WTC11 (cell line): ENCODE measurements at regions not wholly inside any gene's neighbourhood (a gene's known extent, or its start where the extent isn't known, plus 50 kb on each side); places are given as distances from the start of the nearest gene placed in this dataset.

ENCODE experiments used
- CREM ChIP-seq: sonication (generic); formaldehyde crosslinking; IDR thresholded peaks from 2 replicates; pipeline ENCODE4 v1.8.1; 2022; ENCODE audit warnings: mild to moderate bottlenecking, missing genetic modification reagents, moderate library complexity
- GABPB1 ChIP-seq: sonication (generic); formaldehyde crosslinking; IDR thresholded peaks from 2 replicates; pipeline ENCODE4 v1.8.1; 2023; ENCODE audit warnings: mild to moderate bottlenecking, missing genetic modification reagents
- ZNF121 ChIP-seq: sonication (generic); formaldehyde crosslinking; IDR thresholded peaks from 2 replicates; pipeline ENCODE4 v1.8.0; 2023; ENCODE audit warnings: missing genetic modification reagents
- TF ChIP-seq, protein P1 (sequence below): fragments of 200-600 bp; IDR thresholded peaks from 2 replicates; pipeline ENCODE4 v1.8.0; 2022; ENCODE audit warnings: antibody characterized with exemption
- TF ChIP-seq, protein P2 (sequence below): sonication (generic); formaldehyde crosslinking; IDR thresholded peaks from 2 replicates; pipeline ENCODE4 v1.8.0; 2022; ENCODE audit warnings: mild to moderate bottlenecking, missing genetic modification reagents
- TF ChIP-seq, protein P3 (sequence below): sonication (generic); formaldehyde crosslinking; IDR thresholded peaks from 2 replicates; pipeline ENCODE4 v1.8.1; 2022; ENCODE audit warnings: low read depth, mild to moderate bottlenecking, moderate library complexity, missing genetic modification reagents, borderline replicate concordance
- TF ChIP-seq, protein P4 (sequence below): sonication (generic); formaldehyde crosslinking; conservative IDR thresholded peaks from 2 replicates; pipeline ENCODE4 v1.8.1; 2023; ENCODE audit warnings: mild to moderate bottlenecking, low read depth, missing genetic modification reagents, moderate library complexity
- TF ChIP-seq, protein P5 (sequence below): sonication (generic); formaldehyde crosslinking; IDR thresholded peaks from 2 replicates; pipeline ENCODE4 v1.8.0; 2022; ENCODE audit warnings: mild to moderate bottlenecking, missing genetic modification reagents
- TF ChIP-seq, protein P6 (sequence below): sonication (generic); formaldehyde crosslinking; IDR thresholded peaks from 2 replicates; pipeline ENCODE4 v1.8.0; 2022; ENCODE audit warnings: mild to moderate bottlenecking, missing genetic modification reagents

DNA sequence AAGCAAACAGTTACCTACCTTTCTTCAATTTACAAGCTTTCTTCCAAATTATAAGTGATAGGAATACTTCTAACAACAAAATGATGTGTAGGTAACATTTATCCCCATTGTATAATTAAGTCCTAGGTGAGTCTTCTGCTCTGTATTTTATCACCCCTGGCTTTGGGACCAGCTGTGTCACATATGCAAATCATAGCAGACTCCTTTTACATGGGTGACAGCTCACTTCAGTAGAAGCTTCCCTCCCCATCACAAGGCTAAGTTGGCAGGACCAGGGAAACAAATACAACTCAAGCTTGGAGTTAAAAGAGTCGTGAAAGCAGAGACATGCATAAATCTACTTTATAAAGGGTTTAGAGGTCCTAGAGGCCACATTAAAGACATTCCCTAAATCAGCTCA is 121.1 kb upstream of the RUNX1 start:
- TF ChIP-seq, protein P1, sequence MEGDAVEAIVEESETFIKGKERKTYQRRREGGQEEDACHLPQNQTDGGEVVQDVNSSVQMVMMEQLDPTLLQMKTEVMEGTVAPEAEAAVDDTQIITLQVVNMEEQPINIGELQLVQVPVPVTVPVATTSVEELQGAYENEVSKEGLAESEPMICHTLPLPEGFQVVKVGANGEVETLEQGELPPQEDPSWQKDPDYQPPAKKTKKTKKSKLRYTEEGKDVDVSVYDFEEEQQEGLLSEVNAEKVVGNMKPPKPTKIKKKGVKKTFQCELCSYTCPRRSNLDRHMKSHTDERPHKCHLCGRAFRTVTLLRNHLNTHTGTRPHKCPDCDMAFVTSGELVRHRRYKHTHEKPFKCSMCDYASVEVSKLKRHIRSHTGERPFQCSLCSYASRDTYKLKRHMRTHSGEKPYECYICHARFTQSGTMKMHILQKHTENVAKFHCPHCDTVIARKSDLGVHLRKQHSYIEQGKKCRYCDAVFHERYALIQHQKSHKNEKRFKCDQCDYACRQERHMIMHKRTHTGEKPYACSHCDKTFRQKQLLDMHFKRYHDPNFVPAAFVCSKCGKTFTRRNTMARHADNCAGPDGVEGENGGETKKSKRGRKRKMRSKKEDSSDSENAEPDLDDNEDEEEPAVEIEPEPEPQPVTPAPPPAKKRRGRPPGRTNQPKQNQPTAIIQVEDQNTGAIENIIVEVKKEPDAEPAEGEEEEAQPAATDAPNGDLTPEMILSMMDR, result no peak
- TF ChIP-seq, protein P2, sequence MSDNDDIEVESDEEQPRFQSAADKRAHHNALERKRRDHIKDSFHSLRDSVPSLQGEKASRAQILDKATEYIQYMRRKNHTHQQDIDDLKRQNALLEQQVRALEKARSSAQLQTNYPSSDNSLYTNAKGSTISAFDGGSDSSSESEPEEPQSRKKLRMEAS (CRISPR knock-in tag), result no peak
- TF ChIP-seq GABPB1 (no peak), ZNF121 (CRISPR knock-in tag) (no peak), CREM (CRISPR knock-in tag) (no peak)
- TF ChIP-seq, protein P3, sequence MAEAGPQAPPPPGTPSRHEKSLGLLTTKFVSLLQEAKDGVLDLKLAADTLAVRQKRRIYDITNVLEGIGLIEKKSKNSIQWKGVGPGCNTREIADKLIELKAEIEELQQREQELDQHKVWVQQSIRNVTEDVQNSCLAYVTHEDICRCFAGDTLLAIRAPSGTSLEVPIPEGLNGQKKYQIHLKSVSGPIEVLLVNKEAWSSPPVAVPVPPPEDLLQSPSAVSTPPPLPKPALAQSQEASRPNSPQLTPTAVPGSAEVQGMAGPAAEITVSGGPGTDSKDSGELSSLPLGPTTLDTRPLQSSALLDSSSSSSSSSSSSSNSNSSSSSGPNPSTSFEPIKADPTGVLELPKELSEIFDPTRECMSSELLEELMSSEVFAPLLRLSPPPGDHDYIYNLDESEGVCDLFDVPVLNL (CRISPR knock-in tag), result no peak
- TF ChIP-seq, protein P4, sequence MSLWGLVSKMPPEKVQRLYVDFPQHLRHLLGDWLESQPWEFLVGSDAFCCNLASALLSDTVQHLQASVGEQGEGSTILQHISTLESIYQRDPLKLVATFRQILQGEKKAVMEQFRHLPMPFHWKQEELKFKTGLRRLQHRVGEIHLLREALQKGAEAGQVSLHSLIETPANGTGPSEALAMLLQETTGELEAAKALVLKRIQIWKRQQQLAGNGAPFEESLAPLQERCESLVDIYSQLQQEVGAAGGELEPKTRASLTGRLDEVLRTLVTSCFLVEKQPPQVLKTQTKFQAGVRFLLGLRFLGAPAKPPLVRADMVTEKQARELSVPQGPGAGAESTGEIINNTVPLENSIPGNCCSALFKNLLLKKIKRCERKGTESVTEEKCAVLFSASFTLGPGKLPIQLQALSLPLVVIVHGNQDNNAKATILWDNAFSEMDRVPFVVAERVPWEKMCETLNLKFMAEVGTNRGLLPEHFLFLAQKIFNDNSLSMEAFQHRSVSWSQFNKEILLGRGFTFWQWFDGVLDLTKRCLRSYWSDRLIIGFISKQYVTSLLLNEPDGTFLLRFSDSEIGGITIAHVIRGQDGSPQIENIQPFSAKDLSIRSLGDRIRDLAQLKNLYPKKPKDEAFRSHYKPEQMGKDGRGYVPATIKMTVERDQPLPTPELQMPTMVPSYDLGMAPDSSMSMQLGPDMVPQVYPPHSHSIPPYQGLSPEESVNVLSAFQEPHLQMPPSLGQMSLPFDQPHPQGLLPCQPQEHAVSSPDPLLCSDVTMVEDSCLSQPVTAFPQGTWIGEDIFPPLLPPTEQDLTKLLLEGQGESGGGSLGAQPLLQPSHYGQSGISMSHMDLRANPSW (CRISPR knock-in tag), result no peak
- TF ChIP-seq, protein P5, sequence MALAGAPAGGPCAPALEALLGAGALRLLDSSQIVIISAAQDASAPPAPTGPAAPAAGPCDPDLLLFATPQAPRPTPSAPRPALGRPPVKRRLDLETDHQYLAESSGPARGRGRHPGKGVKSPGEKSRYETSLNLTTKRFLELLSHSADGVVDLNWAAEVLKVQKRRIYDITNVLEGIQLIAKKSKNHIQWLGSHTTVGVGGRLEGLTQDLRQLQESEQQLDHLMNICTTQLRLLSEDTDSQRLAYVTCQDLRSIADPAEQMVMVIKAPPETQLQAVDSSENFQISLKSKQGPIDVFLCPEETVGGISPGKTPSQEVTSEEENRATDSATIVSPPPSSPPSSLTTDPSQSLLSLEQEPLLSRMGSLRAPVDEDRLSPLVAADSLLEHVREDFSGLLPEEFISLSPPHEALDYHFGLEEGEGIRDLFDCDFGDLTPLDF (CRISPR knock-in tag), result no peak
- TF ChIP-seq, protein P6, sequence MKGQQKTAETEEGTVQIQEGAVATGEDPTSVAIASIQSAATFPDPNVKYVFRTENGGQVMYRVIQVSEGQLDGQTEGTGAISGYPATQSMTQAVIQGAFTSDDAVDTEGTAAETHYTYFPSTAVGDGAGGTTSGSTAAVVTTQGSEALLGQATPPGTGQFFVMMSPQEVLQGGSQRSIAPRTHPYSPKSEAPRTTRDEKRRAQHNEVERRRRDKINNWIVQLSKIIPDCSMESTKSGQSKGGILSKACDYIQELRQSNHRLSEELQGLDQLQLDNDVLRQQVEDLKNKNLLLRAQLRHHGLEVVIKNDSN (CRISPR knock-in tag), result no peak
